B cell (primary cell): ENCODE measurements at regions not wholly inside any gene's neighbourhood (a gene's known extent, or its start where the extent isn't known, plus 50 kb on each side); places are given as distances from the start of the nearest gene placed in this dataset.

ENCODE experiments used
- ATAC-seq: fragments of 200-7000 bp; cut with Tn5 transposase; one replicate; pipeline ENCODE4 v1.10.0; 2021; ENCODE audit warnings: low read depth, mild to moderate bottlenecking, moderate number of reproducible peaks, moderate library complexity
- CTCF ChIA-PET: fragments of 350-600 bp; sonication (Branson Sonifier 250); formaldehyde crosslinking; loops from one replicate; lab custom pipeline; 2021; ENCODE audit warnings: antibody characterized with exemption, inconsistent platforms; lab: Charles Lee
- POLR2A ChIA-PET: fragments of 350-600 bp; sonication (Branson Sonifier 250); formaldehyde crosslinking; loops from one replicate; lab custom pipeline; 2021; ENCODE audit warnings: antibody characterized with exemption; lab: Charles Lee
- DNase-seq: peaks from one replicate; pipeline ENCODE4 v3.0.0; 2013
- H2AFZ ChIP-seq: 2 replicates; pipeline ENCODE4 v1.6.1; 2012; ENCODE audit warnings: mild to moderate bottlenecking, low read depth, low read length; ENCODE audit not compliant: insufficient read depth, poor library complexity, severe bottlenecking
- H3K27ac ChIP-seq, 2 donors: 1 replicate in 1 of 2; 2 replicates in 1 of 2; pipeline ENCODE4 v1.5.1; 2012 to 2013; ENCODE audit warnings: low read length in 2 of 2, mild to moderate bottlenecking in 2 of 2, moderate library complexity in 1 of 2
- H3K27me3 ChIP-seq, 4 experiments: fragments of 200-600 bp in 1 of 4; sonication (generic) in 1 of 4; replicated peaks in 1 of 4; 1 replicate in 2 of 4; 2 replicates in 2 of 4; pipeline versions ENCODE4 v1.6.1 to v1.7.0; 2013 to 2016; ENCODE audit warnings: low read length in 3 of 4, mild to moderate bottlenecking in 2 of 4, mixed read lengths in 1 of 4, moderate library complexity in 1 of 4; ENCODE audit not compliant: insufficient read depth in 4 of 4, control insufficient read depth in 3 of 4; ENCODE audit errors: control extremely low read depth in 1 of 4
- H3K36me3 ChIP-seq, 2 experiments: replicated peaks in 1 of 2; 1 replicate in 1 of 2; 2 replicates in 1 of 2; pipeline versions ENCODE4 v1.6.1 to v1.7.1; 2013; ENCODE audit warnings: low read length in 1 of 2; ENCODE audit not compliant: insufficient read depth in 2 of 2, control insufficient read depth in 1 of 2; ENCODE audit errors: control extremely low read depth in 1 of 2, extremely low read depth in 1 of 2
- H3K4me1 ChIP-seq, 2 donors: fragments of 200-600 bp in 1 of 2; sonication (generic) in 1 of 2; 1 replicate in 1 of 2; 2 replicates in 1 of 2; pipeline versions ENCODE4 v1.5.1 to v1.6.1; 2013 to 2017; ENCODE audit warnings: low read length in 2 of 2; ENCODE audit not compliant: control insufficient read depth in 2 of 2, insufficient read depth in 2 of 2
- H3K4me2 ChIP-seq: replicated peaks from 2 replicates; pipeline ENCODE3; 2012; ENCODE audit warnings: mild to moderate bottlenecking, low read depth, low read length; ENCODE audit not compliant: poor library complexity, severe bottlenecking
- H3K4me3 ChIP-seq, 5 experiments: fragments of 200-600 bp in 1 of 5; sonication (generic) in 1 of 5; 1 replicate in 3 of 5; 2 replicates in 2 of 5; pipeline versions ENCODE4 v1.5.1 to v1.7.0; 2011 to 2016; ENCODE audit warnings: low read length in 4 of 5, mild to moderate bottlenecking in 4 of 5, low read depth in 2 of 5, control low read depth in 1 of 5, moderate library complexity in 1 of 5; ENCODE audit not compliant: insufficient read depth in 1 of 5; ENCODE audit errors: control extremely low read depth in 1 of 5, extremely low read depth in 1 of 5
- H3K79me2 ChIP-seq: fragments of 200-600 bp; sonication (generic); one replicate; pipeline ENCODE4 v1.6.0; 2016; ENCODE audit warnings: low read length; ENCODE audit not compliant: control insufficient read depth, insufficient read depth
- H3K9ac ChIP-seq: fragments of 200-600 bp; sonication (generic); 2 replicates; pipeline ENCODE4 v1.6.1; 2017; ENCODE audit warnings: mild to moderate bottlenecking, low read length, moderate library complexity
- H3K9me3 ChIP-seq, 3 donors: one replicate each; pipeline versions ENCODE4 v1.6.1 to v1.7.1; 2013; ENCODE audit warnings: low read length in 2 of 3; ENCODE audit not compliant: control insufficient read depth in 2 of 3, insufficient read depth in 1 of 3; ENCODE audit errors: control extremely low read depth in 1 of 3
- H4K20me1 ChIP-seq: 2 replicates; pipeline ENCODE4 v1.6.0; 2012; ENCODE audit warnings: mild to moderate bottlenecking, low read length; ENCODE audit not compliant: insufficient read depth, control insufficient read depth, poor library complexity, severe bottlenecking
- H3K27ac Mint-ChIP-seq: one replicate; pipeline ENCODE4 v1.8.0; 2021; ENCODE audit warnings: mixed read lengths
- H3K27me3 Mint-ChIP-seq: one replicate; pipeline ENCODE4 v1.8.0; 2021; ENCODE audit warnings: mixed read lengths
- H3K4me1 Mint-ChIP-seq: one replicate; pipeline ENCODE4 v1.8.0; 2021; ENCODE audit warnings: mixed read lengths
- H3K4me3 Mint-ChIP-seq: one replicate; pipeline ENCODE4 v1.8.0; 2021; ENCODE audit warnings: mixed read lengths
- H3K9me3 Mint-ChIP-seq: one replicate; pipeline ENCODE4 v1.8.0; 2022; ENCODE audit warnings: mixed read lengths; ENCODE audit not compliant: insufficient read depth
- EZH2 ChIP-seq: IDR thresholded peaks from 2 replicates; pipeline ENCODE4 v1.6.1; 2012; ENCODE audit warnings: borderline replicate concordance, low read depth, mild to moderate bottlenecking, moderate library complexity, low read length; ENCODE audit not compliant: insufficient read depth, poor library complexity, severe bottlenecking
- WGBS: methylation state at CpG from one replicate; pipeline ENCODE4 v1.1.5; 2013; ENCODE audit warnings: missing lambda C conversion rate; ENCODE audit not compliant: insufficient coverage; 5-methylcytosine and 5-hydroxymethylcytosine counted together
- intact Hi-C: fragments of 100-400 bp; cut with micrococcal nuclease; formaldehyde crosslinking; loops from one replicate; pipeline ENCODE4 v1.10.0; 2022
- TF ChIP-seq, protein P1 (sequence below): fragments of 200-600 bp; IDR thresholded peaks from one replicate; pipeline ENCODE4 v1.8.0; 2022; ENCODE audit warnings: antibody characterized with exemption, mild to moderate bottlenecking

DNA sequence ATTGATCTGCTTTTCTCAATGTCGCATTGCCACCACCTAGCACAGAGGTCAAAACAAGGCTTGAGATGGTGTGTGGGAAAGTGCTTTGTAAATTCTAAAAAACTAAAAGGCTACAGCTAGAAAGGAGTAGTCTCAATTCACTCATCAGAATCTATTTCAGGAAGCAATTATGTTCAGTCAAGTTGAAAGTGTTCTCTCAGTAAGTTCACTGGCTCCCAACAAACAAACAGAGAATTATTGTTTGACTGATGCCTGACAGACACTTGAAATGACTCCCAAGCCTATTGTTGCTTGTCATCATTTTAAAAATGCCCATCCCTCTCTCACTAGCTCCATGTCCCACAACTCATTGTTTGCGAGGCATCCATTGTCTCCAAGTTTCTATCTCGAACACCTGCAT, 419.6 kb upstream of the CPEB2 start:
- Histone ChIP-seq H3K9me3 (no peaks in the 10 kb centered on the region), H3K9ac (no peak overlapping the region), H3K27ac (no peak overlapping the region), H3K79me2 (no peaks in the 10 kb centered on the region), H3K36me3 (no peaks in the 10 kb centered on the region), H3K4me2 (no peak overlapping the region), H3K4me1 (no peaks in the 10 kb centered on the region), H3K27me3 (no peaks in the 10 kb centered on the region), H3K4me3 (no peak overlapping the region), H2AFZ (no peak overlapping the region), H4K20me1 (no peaks in the 10 kb centered on the region)
- intact Hi-C loops, result no loop called here
- Mint-ChIP-seq H3K27ac (no peak overlapping the region), H3K4me1 (no peaks in the 10 kb centered on the region), H3K4me3 (no peak overlapping the region), H3K9me3 (peaks cover 2% of the 10 kb centered on the region), H3K27me3 (peaks cover 3% of the 10 kb centered on the region)
- ChIA-PET CTCF (no interaction called here), POLR2A (no interaction called here)
- WGBS, result no CpG with 5 or more reads among the region's 3 CpGs
- no peak for TF ChIP-seq EZH2
- TF ChIP-seq, protein P1, sequence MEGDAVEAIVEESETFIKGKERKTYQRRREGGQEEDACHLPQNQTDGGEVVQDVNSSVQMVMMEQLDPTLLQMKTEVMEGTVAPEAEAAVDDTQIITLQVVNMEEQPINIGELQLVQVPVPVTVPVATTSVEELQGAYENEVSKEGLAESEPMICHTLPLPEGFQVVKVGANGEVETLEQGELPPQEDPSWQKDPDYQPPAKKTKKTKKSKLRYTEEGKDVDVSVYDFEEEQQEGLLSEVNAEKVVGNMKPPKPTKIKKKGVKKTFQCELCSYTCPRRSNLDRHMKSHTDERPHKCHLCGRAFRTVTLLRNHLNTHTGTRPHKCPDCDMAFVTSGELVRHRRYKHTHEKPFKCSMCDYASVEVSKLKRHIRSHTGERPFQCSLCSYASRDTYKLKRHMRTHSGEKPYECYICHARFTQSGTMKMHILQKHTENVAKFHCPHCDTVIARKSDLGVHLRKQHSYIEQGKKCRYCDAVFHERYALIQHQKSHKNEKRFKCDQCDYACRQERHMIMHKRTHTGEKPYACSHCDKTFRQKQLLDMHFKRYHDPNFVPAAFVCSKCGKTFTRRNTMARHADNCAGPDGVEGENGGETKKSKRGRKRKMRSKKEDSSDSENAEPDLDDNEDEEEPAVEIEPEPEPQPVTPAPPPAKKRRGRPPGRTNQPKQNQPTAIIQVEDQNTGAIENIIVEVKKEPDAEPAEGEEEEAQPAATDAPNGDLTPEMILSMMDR, result no peak
- ATAC-seq, result no peak
- no peak for DNase-seq

DNA sequence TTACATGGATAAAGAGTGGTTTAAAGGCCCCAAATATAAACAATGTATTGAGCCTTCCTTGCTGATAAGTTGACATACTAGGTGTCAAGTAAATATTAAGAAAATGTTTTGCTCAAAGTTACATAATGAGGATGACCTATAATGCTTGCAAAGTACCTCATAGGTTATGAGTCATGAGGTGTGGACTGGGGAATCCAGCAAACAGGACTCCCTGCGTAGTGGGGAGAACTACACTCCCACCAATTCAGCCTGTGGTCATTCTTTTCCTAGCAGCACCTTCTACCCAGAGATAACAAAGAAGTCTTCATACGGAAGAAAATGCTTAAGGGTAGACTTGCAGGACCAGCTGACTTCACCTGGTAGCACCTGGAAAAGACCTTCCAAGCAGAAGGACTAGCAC, 418.9 kb upstream of the CPEB2 start:
- no peaks in the 10 kb centered on the region for H3K4me1 ChIP-seq
- WGBS, result 100% methylated on average over 1 of the region's 2 CpGs
- H3K4me3 ChIP-seq, result no peak overlapping the region
- ChIA-PET POLR2A (no interaction called here), CTCF (no interaction called here)
- intact Hi-C loops, result no loop called here
- H3K4me3 Mint-ChIP-seq, result no peak overlapping the region
- DNase-seq, result no peak
- H3K36me3 ChIP-seq, result no peaks in the 10 kb centered on the region
- H3K4me1 Mint-ChIP-seq, result no peaks in the 10 kb centered on the region
- H3K27ac ChIP-seq, result no peak overlapping the region
- H4K20me1 ChIP-seq, result no peaks in the 10 kb centered on the region
- H3K27me3 ChIP-seq, result no peaks in the 10 kb centered on the region
- no peak overlapping the region for H2AFZ ChIP-seq
- no peaks in the 10 kb centered on the region for H3K9me3 ChIP-seq
- no peak for ATAC-seq
- H3K9me3 Mint-ChIP-seq, result peaks cover 2% of the 10 kb centered on the region
- H3K27me3 Mint-ChIP-seq, result peaks cover 3% of the 10 kb centered on the region
- no peak overlapping the region for H3K9ac ChIP-seq
- H3K79me2 ChIP-seq, result no peaks in the 10 kb centered on the region
- H3K4me2 ChIP-seq, result no peak overlapping the region
- no peak overlapping the region for H3K27ac Mint-ChIP-seq
- TF ChIP-seq EZH2, result no peak
- TF ChIP-seq, protein P1, result no peak
